ENCODE measurements at regions not wholly inside any gene's neighbourhood (a gene's known extent, or its start where the extent isn't known, plus 50 kb on each side); places are given as distances from the start of the nearest gene placed in this dataset.

- DNase-seq: no peak
Measured at GRCh38 chr4:114472269-114473032, 126.2 kb upstream of the UGT8 start.

- no peak for DNase-seq
Measured at GRCh38 chr4:114474188-114474800, 124.3 kb upstream of the UGT8 start.

GRCh38 chr4:114476310-114476709 lies 122.3 kb upstream of the UGT8 start:
- no peak for DNase-seq

GRCh38 chr4:114479595-114479994 lies 119.0 kb upstream of the UGT8 start:
- DNase-seq: no peak

GRCh38 chr4:114481856-114482255 lies 116.8 kb upstream of the UGT8 start:
- DNase-seq: no peak

GRCh38 chr4:114487101-114487500 lies 111.5 kb upstream of the UGT8 start:
- DNase-seq: no peak

GRCh38 chr4:114488301-114488982 lies 110.2 kb upstream of the UGT8 start:
- no peak for DNase-seq

- no peak for DNase-seq
Measured at GRCh38 chr4:114494246-114494803, 104.3 kb upstream of the UGT8 start.

- no peak for DNase-seq
Measured at GRCh38 chr4:114495471-114495928, 103.1 kb upstream of the UGT8 start.

- no peak for DNase-seq
Measured at GRCh38 chr4:114497116-114497515, 101.5 kb upstream of the UGT8 start.

GRCh38 chr4:114509340-114509739 lies 89.3 kb upstream of the UGT8 start:
- DNase-seq: no peak

- DNase-seq: no peak
Measured at GRCh38 chr4:114512595-114513295, 85.9 kb upstream of the UGT8 start.

GRCh38 chr4:114519368-114519767 lies 79.2 kb upstream of the UGT8 start:
- no peak for DNase-seq

GRCh38 chr4:114527170-114527569 lies 71.4 kb upstream of the UGT8 start:
- no peak for DNase-seq

GRCh38 chr4:114527637-114528036 lies 71.0 kb upstream of the UGT8 start:
- no peak for DNase-seq

GRCh38 chr4:114535725-114536124 lies 62.9 kb upstream of the UGT8 start:
- no peak for DNase-seq

GRCh38 chr4:114537352-114537751 lies 61.3 kb upstream of the UGT8 start:
- DNase-seq: no peak

- no peak for DNase-seq
Measured at GRCh38 chr4:114538012-114538617, 60.5 kb upstream of the UGT8 start.

GRCh38 chr4:114539985-114540384 lies 58.6 kb upstream of the UGT8 start:
- DNase-seq: no peak

- DNase-seq: no peak
Measured at GRCh38 chr4:114547340-114548134, 51.1 kb upstream of the UGT8 start.
